Activated B cell treated with CpG ODN at 0.5 μM for 24 hours (primary cell): ENCODE measurements at regions not wholly inside any gene's neighbourhood (a gene's known extent, or its start where the extent isn't known, plus 50 kb on each side); places are given as distances from the start of the nearest gene placed in this dataset.

ENCODE experiments used
- ATAC-seq: fragments of 200-7000 bp; cut with Tn5 transposase; one replicate; pipeline ENCODE4 v1.10.0; 2021; ENCODE audit warnings: low read depth, mild to moderate bottlenecking, moderate library complexity
- CTCF ChIA-PET: fragments of 350-600 bp; sonication (Branson Sonifier 250); formaldehyde crosslinking; loops from one replicate; lab custom pipeline; 2021; ENCODE audit warnings: antibody characterized with exemption; lab: Charles Lee
- POLR2A ChIA-PET: fragments of 350-600 bp; sonication (Branson Sonifier 250); formaldehyde crosslinking; loops from one replicate; lab custom pipeline; 2021; ENCODE audit warnings: antibody characterized with exemption; lab: Charles Lee
- DNase-seq: peaks from one replicate; pipeline ENCODE4 v3.0.0; 2022
- H3K27ac Mint-ChIP-seq: one replicate; pipeline ENCODE4 v1.8.0; 2020; ENCODE audit warnings: mixed read lengths
- H3K27me3 Mint-ChIP-seq: one replicate; pipeline ENCODE4 v1.8.0; 2021; ENCODE audit warnings: mixed read lengths
- H3K36me3 Mint-ChIP-seq: one replicate; pipeline ENCODE4 v1.8.0; 2021; ENCODE audit warnings: low read depth, mixed read lengths
- H3K4me1 Mint-ChIP-seq: one replicate; pipeline ENCODE4 v1.8.0; 2021; ENCODE audit warnings: mixed read lengths
- H3K4me3 Mint-ChIP-seq: one replicate; pipeline ENCODE4 v1.8.0; 2020; ENCODE audit warnings: mild to moderate bottlenecking, mixed read lengths
- H3K9me3 Mint-ChIP-seq: one replicate; pipeline ENCODE4 v1.8.0; 2020; ENCODE audit warnings: mixed read lengths
- CTCF ChIP-seq: fragments of 200-600 bp; IDR thresholded peaks from one replicate; pipeline ENCODE4 v1.8.0; 2022; ENCODE audit warnings: antibody characterized with exemption, mild to moderate bottlenecking
- intact Hi-C: fragments of 100-400 bp; cut with micrococcal nuclease; formaldehyde crosslinking; loops from one replicate; pipeline ENCODE4 v1.15.1; 2024

- Mint-ChIP-seq H3K9me3 (no peaks in the 10 kb centered on the region), H3K27me3 (peaks cover 5% of the 10 kb centered on the region), H3K4me3 (no peak overlapping the region), H3K4me1 (peaks cover 3% of the 10 kb centered on the region), H3K36me3 (no peaks in the 10 kb centered on the region), H3K27ac (no peak overlapping the region)
- DNase-seq (no peak), ATAC-seq (no peak)
- intact Hi-C loops: no loop called here
- POLR2A ChIA-PET: no interaction called here
- TF ChIP-seq CTCF: no peak
- CTCF ChIA-PET: no interaction called here
These were observed 70.2 kb upstream of the TRPM1 start for GRCh38 chr15:31171731-31172130.

GRCh38 chr15:31172606-31173005, 71.1 kb upstream of the TRPM1 start:
- no peak for DNase-seq
- CTCF ChIA-PET: no interaction called here
- H3K9me3 Mint-ChIP-seq: no peaks in the 10 kb centered on the region
- TF ChIP-seq CTCF: no peak
- H3K27ac Mint-ChIP-seq: no peak overlapping the region
- POLR2A ChIA-PET: no interaction called here
- H3K36me3 Mint-ChIP-seq: no peaks in the 10 kb centered on the region
- H3K27me3 Mint-ChIP-seq: peaks cover 5% of the 10 kb centered on the region
- intact Hi-C loops: no loop called here
- no peak overlapping the region for H3K4me3 Mint-ChIP-seq
- no peak for ATAC-seq
- peaks cover 3% of the 10 kb centered on the region for H3K4me1 Mint-ChIP-seq

- H3K27ac Mint-ChIP-seq: no peak overlapping the region
- ATAC-seq: no peak
- TF ChIP-seq CTCF: no peak
- H3K4me1 Mint-ChIP-seq: peaks cover 3% of the 10 kb centered on the region
- H3K9me3 Mint-ChIP-seq: no peaks in the 10 kb centered on the region
- no peaks in the 10 kb centered on the region for H3K27me3 Mint-ChIP-seq
- ChIA-PET POLR2A (no interaction called here), CTCF (no interaction called here)
- H3K4me3 Mint-ChIP-seq: no peak overlapping the region
- intact Hi-C loops: no loop called here
- H3K36me3 Mint-ChIP-seq: no peaks in the 10 kb centered on the region
- DNase-seq: no peak
These were observed 72.4 kb upstream of the TRPM1 start for GRCh38 chr15:31173790-31174450.

GRCh38 chr15:31175484-31175883, 74.0 kb upstream of the TRPM1 start:
- ChIA-PET CTCF (no interaction called here), POLR2A (no interaction called here)
- H3K4me3 Mint-ChIP-seq: no peak overlapping the region
- H3K4me1 Mint-ChIP-seq: peaks cover 3% of the 10 kb centered on the region
- intact Hi-C loops: no loop called here
- no peak for DNase-seq
- no peaks in the 10 kb centered on the region for H3K36me3 Mint-ChIP-seq
- no peak for ATAC-seq
- H3K27me3 Mint-ChIP-seq: no peaks in the 10 kb centered on the region
- peaks cover 2% of the 10 kb centered on the region for H3K9me3 Mint-ChIP-seq
- TF ChIP-seq CTCF: no peak
- no peak overlapping the region for H3K27ac Mint-ChIP-seq

GRCh38 chr15:31177951-31178350, 76.4 kb upstream of the TRPM1 start:
- intact Hi-C loops: no loop called here
- Mint-ChIP-seq H3K36me3 (peaks cover 2% of the 10 kb centered on the region), H3K4me3 (no peak overlapping the region), H3K9me3 (peaks cover 5% of the 10 kb centered on the region), H3K4me1 (peaks cover 3% of the 10 kb centered on the region), H3K27ac (no peak overlapping the region), H3K27me3 (peaks cover 2% of the 10 kb centered on the region)
- TF ChIP-seq CTCF: no peak
- no peak for DNase-seq
- ATAC-seq: no peak
- ChIA-PET POLR2A (no interaction called here), CTCF (interaction anchor here (0.9 kb wide), 1 partner anchor 50 kb away, joined by 3 read pairs; no protein-coding TSS in a partner anchor)
